ENCODE measurements at regions not wholly inside any gene's neighbourhood (a gene's known extent, or its start where the extent isn't known, plus 50 kb on each side); places are given as distances from the start of the nearest gene placed in this dataset.

DNA sequence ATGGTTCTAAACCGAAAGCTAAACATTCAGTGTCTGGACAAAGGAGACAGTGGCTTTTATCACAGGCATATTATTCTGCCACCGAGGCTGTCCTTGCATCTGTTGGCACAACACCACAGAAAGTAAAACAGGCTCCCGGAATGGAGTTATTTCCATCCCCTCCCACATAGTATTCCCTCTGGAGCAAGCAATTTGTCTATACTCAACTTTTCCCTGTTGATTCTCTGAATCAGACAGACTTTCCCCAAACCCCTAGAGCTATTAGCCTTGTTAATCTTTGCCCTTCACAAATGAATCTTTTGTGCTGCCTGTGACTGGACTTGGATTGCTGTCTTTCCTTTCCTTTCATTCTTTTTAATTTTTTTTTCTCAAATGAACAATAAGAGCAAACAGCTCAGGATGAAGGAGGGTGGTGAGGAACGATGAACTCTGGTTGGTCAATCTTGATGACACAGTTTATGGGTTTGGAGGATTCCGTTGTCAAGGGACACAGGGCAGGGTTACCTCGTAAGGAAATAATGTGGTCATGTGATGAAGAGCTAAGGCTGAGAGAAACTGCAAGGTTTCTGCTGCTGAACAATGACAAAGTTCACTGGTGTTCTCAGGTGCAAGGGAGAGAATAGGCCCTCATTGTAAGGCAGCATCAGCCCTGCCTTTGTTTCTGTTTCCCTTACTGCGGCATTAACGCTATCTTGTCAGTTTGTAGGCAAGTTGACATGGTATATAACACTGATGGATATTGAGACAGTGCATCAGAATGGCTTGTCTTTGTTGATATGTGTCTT lies 275.0 kb upstream of the BMP2 start:
- Mint-ChIP-seq H3K27ac (ENCODE audit: unreplicated experiment) (no peak overlapping the region), H3K27me3 (ENCODE audit: low read depth) (peaks cover 2% of the 10 kb centered on the region), H3K9me3 (ENCODE audit: low read depth) (no peaks in the 10 kb centered on the region), H3K36me3 (ENCODE audit: low read depth) (no peaks in the 10 kb centered on the region), H3K4me3 (ENCODE audit: unreplicated experiment) (no peak overlapping the region), H3K4me1 (ENCODE audit: low read depth) (peaks cover 4% of the 10 kb centered on the region)
- no peak for DNase-seq (ENCODE audit: low spot score)
- TF ChIP-seq, protein P1, sequence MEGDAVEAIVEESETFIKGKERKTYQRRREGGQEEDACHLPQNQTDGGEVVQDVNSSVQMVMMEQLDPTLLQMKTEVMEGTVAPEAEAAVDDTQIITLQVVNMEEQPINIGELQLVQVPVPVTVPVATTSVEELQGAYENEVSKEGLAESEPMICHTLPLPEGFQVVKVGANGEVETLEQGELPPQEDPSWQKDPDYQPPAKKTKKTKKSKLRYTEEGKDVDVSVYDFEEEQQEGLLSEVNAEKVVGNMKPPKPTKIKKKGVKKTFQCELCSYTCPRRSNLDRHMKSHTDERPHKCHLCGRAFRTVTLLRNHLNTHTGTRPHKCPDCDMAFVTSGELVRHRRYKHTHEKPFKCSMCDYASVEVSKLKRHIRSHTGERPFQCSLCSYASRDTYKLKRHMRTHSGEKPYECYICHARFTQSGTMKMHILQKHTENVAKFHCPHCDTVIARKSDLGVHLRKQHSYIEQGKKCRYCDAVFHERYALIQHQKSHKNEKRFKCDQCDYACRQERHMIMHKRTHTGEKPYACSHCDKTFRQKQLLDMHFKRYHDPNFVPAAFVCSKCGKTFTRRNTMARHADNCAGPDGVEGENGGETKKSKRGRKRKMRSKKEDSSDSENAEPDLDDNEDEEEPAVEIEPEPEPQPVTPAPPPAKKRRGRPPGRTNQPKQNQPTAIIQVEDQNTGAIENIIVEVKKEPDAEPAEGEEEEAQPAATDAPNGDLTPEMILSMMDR (IDR thresholded peaks at IDR 0.05): no peak

DNA sequence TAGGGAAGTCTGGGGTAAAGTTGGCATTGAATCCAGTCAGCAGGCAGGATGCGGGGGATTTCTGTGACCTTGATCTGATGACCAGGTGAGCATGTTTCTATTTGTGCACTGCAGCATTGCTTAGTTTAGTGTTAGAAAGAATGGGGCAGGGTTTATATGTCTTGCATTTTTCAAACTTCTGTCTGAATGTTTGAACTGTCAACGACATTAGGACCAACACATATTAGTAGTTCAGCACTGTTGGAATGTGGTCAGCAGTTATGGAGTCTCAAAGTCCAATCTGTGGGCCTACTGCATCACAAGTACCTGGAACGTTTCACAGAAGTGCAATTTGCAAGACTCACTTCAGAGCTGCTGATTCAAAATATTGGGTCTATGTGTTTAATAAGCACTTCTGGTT lies 276.6 kb upstream of the BMP2 start:
- Mint-ChIP-seq H3K4me1 (ENCODE audit: low read depth) (peaks cover 4% of the 10 kb centered on the region), H3K9me3 (ENCODE audit: low read depth) (no peaks in the 10 kb centered on the region), H3K27ac (ENCODE audit: unreplicated experiment) (no peak overlapping the region), H3K36me3 (ENCODE audit: low read depth) (no peaks in the 10 kb centered on the region), H3K4me3 (ENCODE audit: unreplicated experiment) (no peak overlapping the region), H3K27me3 (ENCODE audit: low read depth) (peaks cover 3% of the 10 kb centered on the region)
- DNase-seq (ENCODE audit: low spot score): no peak
- TF ChIP-seq, protein P1 (IDR thresholded peaks at IDR 0.05): no peak

DNA sequence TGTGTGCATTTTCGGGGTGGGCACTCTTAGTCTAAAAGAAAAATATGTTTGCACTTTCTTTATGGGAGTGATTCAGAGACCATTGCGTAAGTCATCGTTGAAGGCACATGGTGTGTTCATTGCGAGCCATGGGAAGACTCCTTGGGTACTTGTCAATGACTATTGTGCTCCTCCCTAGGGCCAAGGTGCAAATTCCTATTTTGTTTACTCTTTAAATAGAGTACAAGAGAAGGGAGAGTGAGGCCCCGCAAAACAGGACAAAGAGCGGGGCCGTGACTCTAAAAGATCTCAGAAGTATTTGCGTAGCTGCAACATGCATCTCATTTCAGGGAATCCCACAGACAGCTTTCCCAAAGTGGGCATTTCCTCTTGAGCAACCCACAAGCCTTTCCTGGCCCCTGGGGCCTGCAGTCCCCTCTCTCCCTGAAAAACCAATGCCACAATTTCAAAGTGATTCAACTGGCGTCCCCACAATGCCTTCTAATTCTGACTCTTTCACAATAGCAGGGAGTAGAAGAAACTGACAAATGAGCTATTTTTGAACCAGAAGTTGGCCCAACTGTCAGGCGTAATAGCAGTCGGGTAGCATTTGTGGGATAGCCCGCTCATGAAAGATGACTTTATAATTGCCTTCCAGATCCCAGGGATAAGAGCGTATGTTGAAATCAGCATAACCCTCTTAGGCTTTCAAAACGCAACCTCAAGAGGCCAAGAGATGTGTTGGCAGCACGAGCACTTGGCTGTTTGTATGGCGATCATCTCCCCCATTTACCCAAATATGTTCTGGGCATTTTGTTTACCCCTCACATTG lies 277.9 kb upstream of the BMP2 start:
- no peak for DNase-seq (ENCODE audit: low spot score)
- Mint-ChIP-seq H3K4me3 (ENCODE audit: unreplicated experiment) (no peak overlapping the region), H3K4me1 (ENCODE audit: low read depth) (peaks cover 4% of the 10 kb centered on the region), H3K27me3 (ENCODE audit: low read depth) (peaks cover 4% of the 10 kb centered on the region), H3K36me3 (ENCODE audit: low read depth) (no peaks in the 10 kb centered on the region), H3K9me3 (ENCODE audit: low read depth) (no peaks in the 10 kb centered on the region), H3K27ac (ENCODE audit: unreplicated experiment) (no peak overlapping the region)
- TF ChIP-seq, protein P1 (IDR thresholded peaks at IDR 0.05): no peak

DNA sequence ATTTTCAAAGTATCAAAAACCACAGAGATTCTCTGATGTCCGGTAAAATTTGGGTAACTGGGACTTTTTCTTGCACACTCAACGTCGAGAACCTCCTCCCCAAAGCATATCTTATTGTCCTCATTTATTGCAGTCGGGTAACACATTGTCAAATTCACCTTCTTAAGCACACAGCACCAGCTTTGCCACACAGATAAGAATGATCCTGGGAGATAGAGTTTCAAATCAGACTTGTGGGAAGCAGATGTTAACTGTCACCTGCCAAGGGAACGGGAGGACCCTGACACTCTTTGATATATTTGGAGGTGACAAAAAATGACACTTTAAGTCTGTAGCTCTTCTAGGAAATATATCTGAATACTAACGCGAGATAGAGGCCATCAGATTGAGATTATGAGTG lies 282.1 kb upstream of the BMP2 start:
- DNase-seq (ENCODE audit: low spot score): no peak
- Mint-ChIP-seq H3K27me3 (ENCODE audit: low read depth) (peaks cover 4% of the 10 kb centered on the region), H3K4me1 (ENCODE audit: low read depth) (no peaks in the 10 kb centered on the region), H3K4me3 (ENCODE audit: unreplicated experiment) (no peak overlapping the region), H3K9me3 (ENCODE audit: low read depth) (no peaks in the 10 kb centered on the region), H3K36me3 (ENCODE audit: low read depth) (no peaks in the 10 kb centered on the region), H3K27ac (ENCODE audit: unreplicated experiment) (no peak overlapping the region)
- TF ChIP-seq, protein P1 (IDR thresholded peaks at IDR 0.05): no peak

- H3K4me1 Mint-ChIP-seq (ENCODE audit: low read depth): no peaks in the 10 kb centered on the region
- TF ChIP-seq, protein P1 (IDR thresholded peaks at IDR 0.05): no peak
- H3K9me3 Mint-ChIP-seq (ENCODE audit: low read depth): no peaks in the 10 kb centered on the region
- H3K36me3 Mint-ChIP-seq (ENCODE audit: low read depth): no peaks in the 10 kb centered on the region
- no peak overlapping the region for H3K27ac Mint-ChIP-seq (ENCODE audit: unreplicated experiment)
- DNase-seq (ENCODE audit: low spot score): no peak
- peaks cover 4% of the 10 kb centered on the region for H3K27me3 Mint-ChIP-seq (ENCODE audit: low read depth)
- no peak overlapping the region for H3K4me3 Mint-ChIP-seq (ENCODE audit: unreplicated experiment)
Observed at GRCh38 chr20:6483727-6484126, 283.8 kb upstream of the BMP2 start.
